Erythroblast (primary cell): ENCODE measurements at regions not wholly inside any gene's neighbourhood (a gene's known extent, or its start where the extent isn't known, plus 50 kb on each side); places are given as distances from the start of the nearest gene placed in this dataset.

Experiments
- DNase-seq, 2 experiments: peaks; one replicate each; lab custom pipeline; 2025; lab: John Stamatoyannopoulos, UW
- GATA1 ChIP-seq: IDR thresholded peaks from 2 replicates; pipeline ENCODE4 v1.6.1; 2011; ENCODE audit warnings: low read depth, mild to moderate bottlenecking, control low read depth, low read length, moderate library complexity
- POLR2A ChIP-seq: IDR thresholded peaks from 2 replicates; pipeline ENCODE4 v1.6.1; 2011; ENCODE audit warnings: mild to moderate bottlenecking, low read length

DNA sequence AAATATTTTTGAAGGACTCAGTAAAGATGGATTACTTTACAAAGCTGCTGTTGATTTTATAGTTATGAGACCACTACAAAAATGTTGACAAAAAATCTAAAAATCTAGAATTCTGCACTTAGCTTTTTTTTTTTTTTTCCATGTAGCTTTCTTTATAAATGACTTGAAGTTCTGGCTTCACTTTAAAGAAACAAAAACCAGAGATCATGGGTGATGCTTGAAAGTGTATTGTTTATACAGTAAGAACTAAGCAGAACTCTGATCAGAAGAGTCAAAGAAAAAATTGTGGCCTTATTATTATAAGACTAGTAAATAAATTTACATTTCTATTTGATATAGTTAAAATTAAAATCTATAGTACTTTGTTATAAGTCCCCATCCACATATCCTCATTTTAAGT lies 301.7 kb downstream of the BLID start:
- DNase-seq: no peak
- TF ChIP-seq POLR2A (no peak), GATA1 (no peak)

DNA sequence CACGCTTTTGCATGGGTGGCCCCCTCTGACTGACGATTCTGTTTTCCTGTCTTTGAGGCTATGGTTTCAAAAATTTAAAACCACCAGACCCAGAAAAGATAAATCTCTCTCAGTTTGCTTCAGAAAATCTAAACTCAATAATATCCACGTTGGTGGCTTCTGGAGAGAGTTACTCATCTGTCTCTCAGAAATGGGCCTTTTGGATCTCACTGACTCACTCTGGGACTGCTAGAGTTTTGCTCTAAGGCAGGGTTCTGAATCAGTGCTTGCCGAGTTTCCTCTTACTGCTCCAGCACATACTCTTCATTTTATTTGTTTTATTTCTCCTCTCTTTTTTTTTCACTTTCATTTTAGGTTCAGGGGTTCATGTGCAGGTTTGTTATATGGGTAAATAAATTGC lies 305.7 kb downstream of the BLID start:
- TF ChIP-seq POLR2A: no peak
- TF ChIP-seq GATA1: no peak
- no peak for DNase-seq

DNA sequence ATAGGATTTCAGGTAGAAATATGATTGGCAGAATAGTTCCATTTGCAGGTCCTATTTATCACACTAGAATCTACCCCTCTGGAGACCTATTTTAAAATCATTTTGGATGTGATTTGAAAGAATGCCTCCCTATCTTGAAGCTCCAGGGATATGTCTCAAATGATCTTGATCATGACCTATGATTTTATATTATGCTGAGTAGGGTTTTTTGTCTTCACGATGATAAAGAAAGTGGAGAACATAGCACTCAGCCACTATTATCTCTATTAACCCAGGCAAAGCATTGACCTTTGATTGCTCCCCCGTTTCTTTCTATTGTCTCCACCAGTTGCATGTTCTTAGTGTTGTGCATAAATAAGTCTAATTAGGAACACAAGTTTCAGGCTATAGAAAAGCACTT lies 307.9 kb downstream of the BLID start:
- DNase-seq: no peak
- TF ChIP-seq POLR2A: no peak
- no peak for TF ChIP-seq GATA1

DNA sequence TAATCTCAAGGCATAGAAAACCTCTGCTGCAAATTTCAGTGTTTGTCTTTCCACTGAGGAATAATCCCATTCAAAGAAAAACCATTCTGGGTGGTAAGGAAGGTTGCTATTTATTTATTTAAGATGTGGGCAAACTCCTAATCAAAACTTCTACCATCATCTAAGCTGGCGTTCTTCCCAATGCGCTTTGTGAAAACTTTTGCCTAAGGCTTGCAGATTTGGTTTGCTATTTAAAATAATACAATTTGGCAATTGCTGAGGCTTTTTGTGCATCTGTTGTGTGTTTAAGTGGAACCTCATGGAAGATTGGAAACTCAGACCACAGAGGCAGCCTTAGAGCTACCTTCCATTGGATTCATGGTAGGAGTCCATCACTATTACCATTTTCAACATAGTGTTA lies 309.0 kb downstream of the BLID start:
- no peak for DNase-seq
- TF ChIP-seq GATA1 (no peak), POLR2A (no peak)

DNA sequence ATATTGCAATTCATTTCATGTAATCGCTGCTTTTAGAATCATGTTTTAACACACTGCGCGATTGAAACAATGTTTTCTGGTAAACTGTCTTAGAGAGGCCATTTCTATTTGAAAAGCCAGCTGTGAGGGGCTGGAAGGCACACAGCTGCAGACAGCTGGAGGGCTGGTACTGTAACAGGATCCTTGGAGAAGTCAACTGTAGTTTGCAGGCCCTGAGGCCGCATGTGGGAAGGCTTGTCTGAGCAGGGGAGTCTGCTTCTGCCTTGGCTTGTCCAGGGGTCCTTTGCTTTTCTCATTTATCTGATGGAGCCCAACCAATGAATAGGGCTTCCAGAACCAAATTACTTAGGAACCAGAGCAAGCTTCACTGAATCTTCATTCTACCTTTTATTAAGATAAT lies 313.5 kb downstream of the BLID start:
- DNase-seq: no peak
- TF ChIP-seq GATA1 (no peak), POLR2A (no peak)

DNA sequence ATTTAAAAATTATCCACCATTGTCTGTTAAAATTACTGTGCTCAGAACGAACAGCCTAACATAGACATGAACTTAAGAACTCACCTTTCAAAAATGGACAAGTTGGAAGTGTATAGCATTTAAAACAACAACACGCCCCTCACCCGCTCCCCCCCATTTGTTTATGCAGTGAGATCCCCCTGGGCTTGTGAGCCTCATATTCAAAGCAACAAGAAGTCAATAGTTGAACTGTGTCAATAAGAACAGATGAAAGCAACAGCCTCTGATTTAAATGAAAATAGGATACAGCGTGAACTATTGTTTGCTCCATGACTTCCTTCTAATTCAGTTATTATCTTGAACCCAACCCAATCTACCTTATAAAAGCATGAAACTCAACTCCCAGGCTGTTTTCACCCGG lies 314.2 kb downstream of the BLID start:
- no peak for DNase-seq

DNA sequence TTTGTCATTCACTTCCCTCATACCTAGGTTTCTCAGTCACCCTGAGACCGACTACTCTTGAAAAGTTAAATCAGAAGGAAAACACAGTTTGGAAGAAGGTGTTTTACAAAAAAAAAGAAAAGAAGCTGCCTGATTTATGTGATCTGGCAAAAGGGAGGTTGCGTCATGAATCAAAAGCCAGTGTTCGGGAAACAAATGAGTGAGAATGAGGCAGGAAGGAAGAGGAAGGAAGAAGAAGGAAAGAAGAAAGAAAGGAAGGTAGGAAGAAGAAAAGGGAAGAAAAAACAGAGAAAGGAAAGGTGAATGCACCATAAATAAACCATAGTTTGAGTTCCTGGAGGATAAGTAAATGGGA lies 314.6 kb downstream of the BLID start:
- DNase-seq: no peak
- no peak for TF ChIP-seq POLR2A
- TF ChIP-seq GATA1: no peak

More for the DNA sequence above, 314.2 kb downstream of the BLID start:
- no peak for TF ChIP-seq POLR2A
- TF ChIP-seq GATA1: no peak

DNA sequence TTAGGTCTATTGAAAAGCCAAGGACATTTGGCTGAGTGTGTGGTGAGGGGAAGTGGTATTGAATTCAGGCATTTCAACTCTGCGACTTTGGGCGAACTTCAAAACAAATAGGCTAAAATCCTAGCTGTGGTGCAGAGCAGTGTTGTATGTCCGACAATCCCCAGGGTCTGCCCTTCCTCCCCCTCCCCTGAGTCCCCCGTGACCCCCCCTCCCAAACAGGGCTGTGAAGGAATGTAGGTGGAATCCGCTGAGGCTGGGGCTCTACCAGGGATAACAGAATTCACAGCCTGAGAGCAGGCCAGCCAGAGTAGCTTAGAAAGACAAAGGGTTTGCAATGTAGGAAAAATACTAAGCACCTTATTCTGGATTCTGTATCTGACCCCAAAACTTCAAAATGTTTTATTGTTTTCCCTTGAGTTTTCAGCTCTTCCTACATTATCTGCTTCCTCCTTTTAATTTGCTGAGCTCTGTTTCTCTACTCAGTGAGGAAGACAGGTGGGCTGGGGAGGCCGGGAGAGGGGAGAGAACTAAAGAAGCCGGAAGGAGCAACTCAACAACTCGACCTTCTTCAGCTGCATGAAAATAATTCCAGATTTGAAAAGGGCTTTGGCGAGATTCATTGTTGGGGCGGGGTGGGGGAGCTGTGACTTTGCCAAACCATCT lies 315.2 kb downstream of the BLID start:
- no peak for DNase-seq
- TF ChIP-seq GATA1: no peak
- no peak for TF ChIP-seq POLR2A

DNA sequence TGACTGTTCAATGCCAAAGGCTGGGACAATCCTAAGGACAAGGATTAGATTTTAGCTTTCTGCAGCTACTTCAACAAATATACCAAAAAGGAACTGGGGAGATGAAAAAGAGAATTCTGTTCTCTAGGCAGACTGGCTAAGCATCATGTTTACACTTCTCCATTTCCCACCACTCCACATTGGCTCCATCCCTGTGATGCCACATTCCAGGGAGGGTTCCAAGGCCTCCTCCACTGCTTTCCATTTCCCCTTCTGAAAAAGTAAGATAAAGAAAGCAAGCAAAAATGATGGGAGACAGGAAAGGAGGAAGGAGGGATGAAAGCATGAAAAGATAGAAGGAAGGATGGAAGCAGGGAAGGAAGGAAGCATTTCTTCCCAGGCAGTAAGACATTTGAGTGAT lies 315.8 kb downstream of the BLID start:
- no peak for TF ChIP-seq POLR2A
- TF ChIP-seq GATA1: no peak
- no peak for DNase-seq

DNA sequence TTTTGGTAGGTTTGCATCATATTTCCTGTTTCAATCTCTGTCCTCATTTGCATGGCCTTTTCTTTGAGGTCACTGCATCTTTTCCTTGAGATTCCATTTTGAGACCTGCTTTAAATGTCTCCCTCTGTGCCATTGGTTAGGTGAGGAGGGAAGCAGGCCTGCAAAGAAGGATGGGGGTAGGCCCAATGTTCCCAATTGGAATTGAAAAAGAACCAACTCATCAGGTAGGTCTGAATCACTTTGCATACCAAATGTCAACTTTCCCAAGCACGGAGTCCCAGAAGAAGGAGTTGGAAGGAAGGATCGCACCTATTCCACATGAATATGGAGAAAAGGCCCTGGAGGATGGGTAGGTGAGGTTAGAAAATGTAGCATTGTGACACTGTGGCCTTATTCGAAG lies 318.5 kb downstream of the BLID start:
- DNase-seq: no peak
- TF ChIP-seq GATA1 (no peak), POLR2A (no peak)

DNA sequence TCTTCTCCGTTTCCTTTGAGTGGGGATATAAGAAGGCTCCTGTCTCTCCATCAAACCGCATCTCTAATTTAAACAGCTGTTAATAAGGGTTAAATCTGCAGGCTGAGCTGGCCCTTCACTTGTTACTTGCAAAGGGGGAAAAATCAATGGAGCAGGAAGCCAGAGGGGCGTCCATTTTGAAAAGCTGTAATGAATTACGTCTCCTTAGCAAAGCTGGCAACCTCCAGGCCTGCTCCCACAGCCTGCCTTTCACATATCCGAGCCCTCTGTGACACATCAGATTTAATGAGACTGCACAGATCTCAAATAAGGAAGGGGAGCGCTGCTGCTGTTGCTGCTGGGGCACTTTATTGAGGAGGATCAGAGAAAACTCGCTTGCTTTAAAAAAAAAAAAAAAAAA lies 320.8 kb downstream of the BLID start:
- TF ChIP-seq GATA1 (no peak), POLR2A (no peak)
- no peak for DNase-seq

DNA sequence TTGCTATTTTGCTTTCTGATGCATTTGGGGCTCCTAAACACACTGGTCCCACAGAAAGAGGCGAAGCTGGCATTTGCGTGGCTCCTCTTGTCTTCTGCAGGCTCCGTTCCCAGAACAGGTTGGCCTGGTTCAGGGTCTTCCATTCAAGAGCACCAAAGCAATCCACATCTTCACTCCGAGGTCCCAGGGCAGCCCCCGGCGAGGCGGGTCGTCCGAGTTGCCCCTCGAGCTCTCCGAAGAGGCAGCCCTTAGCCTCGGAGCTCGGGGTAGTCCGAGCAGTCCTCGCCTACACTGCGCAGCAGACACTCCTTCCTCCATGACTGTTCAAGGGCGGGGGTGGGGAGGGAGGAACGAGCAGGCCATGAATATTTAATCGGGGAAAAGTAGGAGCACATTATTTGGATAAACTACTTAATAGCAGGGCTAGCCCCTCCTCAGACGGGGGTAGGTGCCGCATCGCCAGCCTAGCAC lies 321.3 kb downstream of the BLID start:
- TF ChIP-seq GATA1: no peak
- TF ChIP-seq POLR2A: no peak
- no peak for DNase-seq

DNA sequence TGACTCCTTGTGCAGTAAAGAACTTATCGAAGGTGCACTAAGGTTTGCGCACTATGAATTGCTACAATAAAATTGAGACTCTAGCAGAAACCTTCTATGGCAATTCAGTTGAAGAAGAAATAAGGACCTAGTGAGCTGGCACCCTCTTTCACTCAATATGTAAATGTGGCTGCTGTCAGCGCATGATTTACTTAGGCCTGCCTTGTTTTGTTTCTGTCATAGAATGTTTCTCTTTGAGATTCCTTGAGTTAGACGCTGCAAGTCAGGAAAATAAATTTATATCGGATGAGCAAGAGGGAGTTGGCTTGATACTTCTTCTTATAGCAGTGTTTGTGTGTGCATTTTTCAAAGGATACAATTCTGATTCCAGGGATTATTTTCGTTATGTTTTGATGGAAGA lies 322.1 kb downstream of the BLID start:
- no peak for DNase-seq
- TF ChIP-seq POLR2A (no peak), GATA1 (no peak)

DNA sequence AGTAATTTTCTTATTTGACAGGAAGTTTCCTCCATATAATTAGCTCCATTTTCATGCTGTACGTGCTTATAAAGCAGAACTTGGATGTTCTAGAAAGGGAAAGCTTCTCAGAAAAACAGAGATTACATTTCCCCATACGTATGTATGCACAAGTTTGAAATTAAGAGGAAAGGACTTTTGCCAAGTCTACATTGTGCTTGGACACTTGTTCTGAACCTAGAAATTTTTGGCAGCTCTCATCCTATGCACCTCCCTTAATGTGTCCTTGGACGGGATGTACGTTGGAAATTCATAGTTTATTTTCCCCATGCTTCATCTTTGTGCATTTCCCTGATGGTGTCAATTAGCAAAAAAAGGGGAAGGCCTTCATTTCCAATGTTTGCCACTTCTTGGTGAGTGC lies 322.7 kb downstream of the BLID start:
- TF ChIP-seq POLR2A (no peak), GATA1 (no peak)
- no peak for DNase-seq

DNA sequence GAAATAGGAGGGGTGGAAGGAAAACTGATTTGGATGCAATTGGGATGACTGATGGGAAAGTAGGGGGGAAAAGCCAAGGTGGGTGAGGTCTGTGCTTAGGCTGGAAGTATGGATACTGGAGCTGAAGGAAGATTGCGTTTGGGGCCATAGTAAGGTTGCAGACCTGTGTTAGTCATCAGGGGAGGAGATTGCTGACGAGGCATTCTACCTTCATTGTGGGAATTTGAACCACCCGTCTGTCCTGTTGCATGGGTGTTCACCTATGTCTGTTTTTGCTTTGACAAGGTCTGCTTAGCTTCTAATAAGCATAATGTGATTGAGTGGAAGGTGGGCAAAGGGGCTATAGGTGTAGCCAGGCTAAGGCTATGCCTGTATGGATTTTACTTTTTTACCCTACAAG lies 323.8 kb downstream of the BLID start:
- no peak for TF ChIP-seq POLR2A
- TF ChIP-seq GATA1: no peak

DNA sequence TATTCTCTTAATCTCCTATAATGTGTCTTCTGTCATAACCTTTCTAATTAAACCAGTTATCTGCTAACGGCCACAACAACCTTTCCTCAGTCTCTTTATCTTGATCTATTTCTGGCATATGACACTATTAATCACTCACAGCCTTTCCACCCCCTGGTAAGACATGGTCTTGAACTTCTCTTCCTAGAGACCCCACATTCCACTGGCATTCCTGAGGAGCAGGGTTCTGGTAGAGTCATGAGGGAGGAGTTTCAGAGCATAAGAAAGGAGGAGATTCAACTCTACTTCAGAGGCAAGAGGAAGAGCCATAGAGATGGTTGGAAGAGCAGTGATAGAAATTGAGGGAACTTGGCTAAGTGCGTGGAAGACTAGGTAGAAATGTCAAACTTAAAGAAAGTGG lies 325.6 kb downstream of the BLID start:
- DNase-seq: no peak

More for the DNA sequence above, 323.8 kb downstream of the BLID start:
- no peak for DNase-seq

More for the DNA sequence above, 325.6 kb downstream of the BLID start:
- TF ChIP-seq GATA1 (no peak), POLR2A (no peak)
